B cell (primary cell): ENCODE measurements at regions not wholly inside any gene's neighbourhood (a gene's known extent, or its start where the extent isn't known, plus 50 kb on each side); places are given as distances from the start of the nearest gene placed in this dataset.

ENCODE experiments used
- ATAC-seq: fragments of 200-7000 bp; cut with Tn5 transposase; one replicate; pipeline ENCODE4 v1.10.0; 2021; ENCODE audit warnings: low read depth, mild to moderate bottlenecking, moderate number of reproducible peaks, moderate library complexity
- CTCF ChIA-PET: fragments of 350-600 bp; sonication (Branson Sonifier 250); formaldehyde crosslinking; loops from one replicate; lab custom pipeline; 2021; ENCODE audit warnings: antibody characterized with exemption, inconsistent platforms; lab: Charles Lee
- POLR2A ChIA-PET: fragments of 350-600 bp; sonication (Branson Sonifier 250); formaldehyde crosslinking; loops from one replicate; lab custom pipeline; 2021; ENCODE audit warnings: antibody characterized with exemption; lab: Charles Lee
- DNase-seq: peaks from one replicate; pipeline ENCODE4 v3.0.0; 2013
- H2AFZ ChIP-seq: 2 replicates; pipeline ENCODE4 v1.6.1; 2012; ENCODE audit warnings: mild to moderate bottlenecking, low read depth, low read length; ENCODE audit not compliant: insufficient read depth, poor library complexity, severe bottlenecking
- H3K27ac ChIP-seq, 2 donors: 1 replicate in 1 of 2; 2 replicates in 1 of 2; pipeline ENCODE4 v1.5.1; 2012 to 2013; ENCODE audit warnings: low read length in 2 of 2, mild to moderate bottlenecking in 2 of 2, moderate library complexity in 1 of 2
- H3K27me3 ChIP-seq, 4 experiments: fragments of 200-600 bp in 1 of 4; sonication (generic) in 1 of 4; replicated peaks in 1 of 4; 1 replicate in 2 of 4; 2 replicates in 2 of 4; pipeline versions ENCODE4 v1.6.1 to v1.7.0; 2013 to 2016; ENCODE audit warnings: low read length in 3 of 4, mild to moderate bottlenecking in 2 of 4, mixed read lengths in 1 of 4, moderate library complexity in 1 of 4; ENCODE audit not compliant: insufficient read depth in 4 of 4, control insufficient read depth in 3 of 4; ENCODE audit errors: control extremely low read depth in 1 of 4
- H3K36me3 ChIP-seq, 2 experiments: replicated peaks in 1 of 2; 1 replicate in 1 of 2; 2 replicates in 1 of 2; pipeline versions ENCODE4 v1.6.1 to v1.7.1; 2013; ENCODE audit warnings: low read length in 1 of 2; ENCODE audit not compliant: insufficient read depth in 2 of 2, control insufficient read depth in 1 of 2; ENCODE audit errors: control extremely low read depth in 1 of 2, extremely low read depth in 1 of 2
- H3K4me1 ChIP-seq, 2 donors: fragments of 200-600 bp in 1 of 2; sonication (generic) in 1 of 2; 1 replicate in 1 of 2; 2 replicates in 1 of 2; pipeline versions ENCODE4 v1.5.1 to v1.6.1; 2013 to 2017; ENCODE audit warnings: low read length in 2 of 2; ENCODE audit not compliant: control insufficient read depth in 2 of 2, insufficient read depth in 2 of 2
- H3K4me2 ChIP-seq: replicated peaks from 2 replicates; pipeline ENCODE3; 2012; ENCODE audit warnings: mild to moderate bottlenecking, low read depth, low read length; ENCODE audit not compliant: poor library complexity, severe bottlenecking
- H3K4me3 ChIP-seq, 5 experiments: fragments of 200-600 bp in 1 of 5; sonication (generic) in 1 of 5; 1 replicate in 3 of 5; 2 replicates in 2 of 5; pipeline versions ENCODE4 v1.5.1 to v1.7.0; 2011 to 2016; ENCODE audit warnings: low read length in 4 of 5, mild to moderate bottlenecking in 4 of 5, low read depth in 2 of 5, control low read depth in 1 of 5, moderate library complexity in 1 of 5; ENCODE audit not compliant: insufficient read depth in 1 of 5; ENCODE audit errors: control extremely low read depth in 1 of 5, extremely low read depth in 1 of 5
- H3K79me2 ChIP-seq: fragments of 200-600 bp; sonication (generic); one replicate; pipeline ENCODE4 v1.6.0; 2016; ENCODE audit warnings: low read length; ENCODE audit not compliant: control insufficient read depth, insufficient read depth
- H3K9ac ChIP-seq: fragments of 200-600 bp; sonication (generic); 2 replicates; pipeline ENCODE4 v1.6.1; 2017; ENCODE audit warnings: mild to moderate bottlenecking, low read length, moderate library complexity
- H3K9me3 ChIP-seq, 3 donors: one replicate each; pipeline versions ENCODE4 v1.6.1 to v1.7.1; 2013; ENCODE audit warnings: low read length in 2 of 3; ENCODE audit not compliant: control insufficient read depth in 2 of 3, insufficient read depth in 1 of 3; ENCODE audit errors: control extremely low read depth in 1 of 3
- H4K20me1 ChIP-seq: 2 replicates; pipeline ENCODE4 v1.6.0; 2012; ENCODE audit warnings: mild to moderate bottlenecking, low read length; ENCODE audit not compliant: insufficient read depth, control insufficient read depth, poor library complexity, severe bottlenecking
- H3K27ac Mint-ChIP-seq: one replicate; pipeline ENCODE4 v1.8.0; 2021; ENCODE audit warnings: mixed read lengths
- H3K27me3 Mint-ChIP-seq: one replicate; pipeline ENCODE4 v1.8.0; 2021; ENCODE audit warnings: mixed read lengths
- H3K4me1 Mint-ChIP-seq: one replicate; pipeline ENCODE4 v1.8.0; 2021; ENCODE audit warnings: mixed read lengths
- H3K4me3 Mint-ChIP-seq: one replicate; pipeline ENCODE4 v1.8.0; 2021; ENCODE audit warnings: mixed read lengths
- H3K9me3 Mint-ChIP-seq: one replicate; pipeline ENCODE4 v1.8.0; 2022; ENCODE audit warnings: mixed read lengths; ENCODE audit not compliant: insufficient read depth
- EZH2 ChIP-seq: IDR thresholded peaks from 2 replicates; pipeline ENCODE4 v1.6.1; 2012; ENCODE audit warnings: borderline replicate concordance, low read depth, mild to moderate bottlenecking, moderate library complexity, low read length; ENCODE audit not compliant: insufficient read depth, poor library complexity, severe bottlenecking
- WGBS: methylation state at CpG from one replicate; pipeline ENCODE4 v1.1.5; 2013; ENCODE audit warnings: missing lambda C conversion rate; ENCODE audit not compliant: insufficient coverage; 5-methylcytosine and 5-hydroxymethylcytosine counted together
- intact Hi-C: fragments of 100-400 bp; cut with micrococcal nuclease; formaldehyde crosslinking; loops from one replicate; pipeline ENCODE4 v1.10.0; 2022
- TF ChIP-seq, protein P1 (sequence below): fragments of 200-600 bp; IDR thresholded peaks from one replicate; pipeline ENCODE4 v1.8.0; 2022; ENCODE audit warnings: antibody characterized with exemption, mild to moderate bottlenecking

DNA sequence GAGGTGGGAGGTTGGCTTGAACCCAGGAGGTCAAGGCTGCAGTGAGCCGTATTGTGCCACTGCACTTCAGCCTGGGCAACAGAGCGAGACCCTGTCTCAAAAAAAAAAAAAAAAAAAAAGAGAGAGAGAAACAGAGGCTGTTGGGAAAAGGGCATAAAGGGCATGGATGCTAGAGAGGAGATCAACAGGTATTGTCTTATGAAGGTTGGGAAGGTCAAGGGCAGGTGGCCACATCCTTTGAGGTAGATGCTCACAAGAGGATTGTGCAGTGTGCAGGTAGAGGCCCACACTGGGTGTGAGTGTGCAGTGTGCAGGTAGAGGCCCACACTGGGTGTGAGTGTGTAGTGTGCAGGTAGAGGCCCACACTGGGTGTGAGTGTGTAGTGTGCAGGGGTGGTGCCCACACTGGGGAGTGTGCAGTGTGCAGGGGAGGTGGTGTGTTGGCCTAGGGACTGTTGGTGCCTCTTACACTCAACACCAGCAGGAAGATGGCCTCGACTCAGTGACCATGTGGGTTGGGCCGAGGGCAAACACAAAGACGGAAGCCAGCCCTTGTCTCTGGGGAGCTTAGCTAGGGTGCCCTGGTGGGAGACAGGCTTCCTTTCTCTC is 404.9 kb upstream of the TNRC6C start:
- no peak overlapping the region for H3K27ac ChIP-seq
- H3K4me1 ChIP-seq = peaks cover 0 to 8% of the 10 kb centered on the region in 2 donors
- H3K9me3 ChIP-seq = no peaks in the 10 kb centered on the region
- H3K9ac ChIP-seq = no peak overlapping the region
- peaks cover 9% of the 10 kb centered on the region for H3K27me3 Mint-ChIP-seq
- ATAC-seq (no peak), DNase-seq (no peak)
- TF ChIP-seq, protein P1, sequence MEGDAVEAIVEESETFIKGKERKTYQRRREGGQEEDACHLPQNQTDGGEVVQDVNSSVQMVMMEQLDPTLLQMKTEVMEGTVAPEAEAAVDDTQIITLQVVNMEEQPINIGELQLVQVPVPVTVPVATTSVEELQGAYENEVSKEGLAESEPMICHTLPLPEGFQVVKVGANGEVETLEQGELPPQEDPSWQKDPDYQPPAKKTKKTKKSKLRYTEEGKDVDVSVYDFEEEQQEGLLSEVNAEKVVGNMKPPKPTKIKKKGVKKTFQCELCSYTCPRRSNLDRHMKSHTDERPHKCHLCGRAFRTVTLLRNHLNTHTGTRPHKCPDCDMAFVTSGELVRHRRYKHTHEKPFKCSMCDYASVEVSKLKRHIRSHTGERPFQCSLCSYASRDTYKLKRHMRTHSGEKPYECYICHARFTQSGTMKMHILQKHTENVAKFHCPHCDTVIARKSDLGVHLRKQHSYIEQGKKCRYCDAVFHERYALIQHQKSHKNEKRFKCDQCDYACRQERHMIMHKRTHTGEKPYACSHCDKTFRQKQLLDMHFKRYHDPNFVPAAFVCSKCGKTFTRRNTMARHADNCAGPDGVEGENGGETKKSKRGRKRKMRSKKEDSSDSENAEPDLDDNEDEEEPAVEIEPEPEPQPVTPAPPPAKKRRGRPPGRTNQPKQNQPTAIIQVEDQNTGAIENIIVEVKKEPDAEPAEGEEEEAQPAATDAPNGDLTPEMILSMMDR = no peak
- no peak for TF ChIP-seq EZH2
- no peaks in the 10 kb centered on the region for H4K20me1 ChIP-seq
- no peak overlapping the region for H3K27ac Mint-ChIP-seq
- CTCF ChIA-PET = interaction anchor here (0.7 to 3.1 kb wide), 2 partner anchors 11 to 1260 kb away, joined by 3 to 12 read pairs; no protein-coding TSS in a partner anchor
- no peak overlapping the region for H3K4me3 Mint-ChIP-seq
- H3K9me3 Mint-ChIP-seq = no peaks in the 10 kb centered on the region
- no peaks in the 10 kb centered on the region for H3K79me2 ChIP-seq
- peaks cover 9% of the 10 kb centered on the region for H3K4me1 Mint-ChIP-seq
- POLR2A ChIA-PET = interaction anchor here (0.6 kb wide), 1 partner anchor 17 kb away, joined by 3 read pairs; no protein-coding TSS in a partner anchor
- no peak overlapping the region for H2AFZ ChIP-seq
- H3K4me3 ChIP-seq = no peak overlapping the region
- no peaks in the 10 kb centered on the region for H3K36me3 ChIP-seq
- intact Hi-C loops = no loop called here
- H3K4me2 ChIP-seq = no peak overlapping the region
- WGBS = 46% methylated on average over 5 of the region's 5 CpGs
- H3K27me3 ChIP-seq = peaks cover 0 to 14% (median 1%) of the 10 kb centered on the region in 4 experiments

DNA sequence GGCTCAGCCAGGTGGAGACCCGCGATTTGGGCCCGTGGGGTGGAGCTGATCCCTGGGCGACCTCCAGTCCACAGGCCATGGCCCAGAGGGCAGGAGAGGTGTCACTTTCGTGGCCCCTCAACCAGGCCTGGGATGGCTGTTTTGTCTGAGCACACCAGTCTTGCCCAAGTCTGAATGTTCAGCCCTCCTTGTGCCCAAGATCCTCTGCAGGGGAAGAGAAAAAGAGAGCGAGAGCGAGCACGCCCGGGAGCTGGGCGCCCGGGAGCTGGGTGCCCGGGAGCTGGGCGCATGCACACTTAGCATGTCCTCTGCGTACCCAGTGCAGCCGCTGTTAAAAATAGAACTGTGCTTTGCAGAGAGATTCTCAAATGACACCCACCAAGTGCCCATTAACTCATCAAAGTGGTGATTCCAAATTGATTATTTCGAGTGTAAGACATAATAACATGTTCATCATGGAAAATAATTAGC is 403.3 kb upstream of the TNRC6C start:
- Mint-ChIP-seq H3K9me3 (no peaks in the 10 kb centered on the region), H3K4me1 (peaks cover 9% of the 10 kb centered on the region), H3K4me3 (no peak overlapping the region), H3K27me3 (peaks cover 17% of the 10 kb centered on the region), H3K27ac (no peak overlapping the region)
- 96% methylated on average over 15 of the region's 16 CpGs for WGBS
- H3K27me3 ChIP-seq = peaks cover 0 to 18% (median 1%) of the 10 kb centered on the region in 4 experiments
- H3K4me2 ChIP-seq = no peak overlapping the region
- TF ChIP-seq, protein P1 = no peak
- no peak for TF ChIP-seq EZH2
- ATAC-seq = no peak
- intact Hi-C loops = no loop called here
- H3K4me3 ChIP-seq = no peak overlapping the region
- H3K27ac ChIP-seq = no peak overlapping the region
- DNase-seq = no peak
- ChIA-PET CTCF (no interaction called here), POLR2A (no interaction called here)
- no peaks in the 10 kb centered on the region for H3K79me2 ChIP-seq
- no peaks in the 10 kb centered on the region for H3K9me3 ChIP-seq
- no peak overlapping the region for H3K9ac ChIP-seq
- peaks cover 0 to 8% of the 10 kb centered on the region in 2 donors for H3K4me1 ChIP-seq
- H4K20me1 ChIP-seq = no peaks in the 10 kb centered on the region
- H3K36me3 ChIP-seq = no peaks in the 10 kb centered on the region
- H2AFZ ChIP-seq = no peak overlapping the region
